ENCODE measurements at regions not wholly inside any gene's neighbourhood (a gene's known extent, or its start where the extent isn't known, plus 50 kb on each side); places are given as distances from the start of the nearest gene placed in this dataset.
A peak's percentile ranks its signal among the peaks of the same experiment; 100 is the strongest.

- H4K20me1 ChIP-seq (ENCODE audit: control insufficient read depth, insufficient read depth), result no peaks in the 10 kb centered on the region
- no peak overlapping the region for H3K9ac ChIP-seq (ENCODE audit: control insufficient read depth, insufficient read depth, low read length)
- FAIRE-seq (peak; percentile 69), DNase-seq (ENCODE audit: low read depth, low spot score) (no peak), ATAC-seq (no peak)
- intact Hi-C loops (cut with micrococcal nuclease; ENCODE audit: unreplicated experiment) (no loop called here), in situ Hi-C loops (cut with MboI) (no loop called here)
- ChIA-PET CTCF (interaction anchor here (1.1 to 1.6 kb wide), 2 partner anchors 11 to 268 kb away, joined by 3 to 4 read pairs; no protein-coding TSS in a partner anchor), POLR2A (no interaction called here), SMC1A (ENCODE audit: uncharacterized antibody, unreplicated experiment) (interaction anchor here (1.0 to 2.5 kb wide), 3 partner anchors 11 to 129 kb away, joined by 3 to 10 read pairs (median 3); no protein-coding TSS in a partner anchor), RAD21 (ENCODE audit: unreplicated experiment) (no interaction called here)
- no peak overlapping the region for H3K4me3 ChIP-seq
- H3K36me3 ChIP-seq (ENCODE audit: control insufficient read depth in 2 of 2, insufficient read depth in 2 of 2, low read length in 1 of 2), result no peaks in the 10 kb centered on the region
- no peaks in the 10 kb centered on the region for H3K27me3 ChIP-seq (replicated peaks in 1 of 2; ENCODE audit: control insufficient read depth in 2 of 2, insufficient read depth in 2 of 2, low read length in 1 of 2)
- H3K9me3 ChIP-seq (replicated peaks; ENCODE audit: control insufficient read depth, insufficient read depth, low read length), result no peaks in the 10 kb centered on the region; the same call in 2 of the 3 replicates
- TF ChIP-seq HSF1 (IDR thresholded peaks at IDR 0.05; ENCODE audit: low read depth, low read length) (no peak), STAT1 (conservative IDR thresholded peaks at IDR 0.05) (no peak), SPI1 (IDR thresholded peaks at IDR 0.05; ENCODE audit: borderline replicate concordance, insufficient read depth, low read depth, low read length) (no peak), ZBTB40 (IDR thresholded peaks at IDR 0.05; ENCODE audit: borderline replicate concordance) (no peak), ASH2L (IDR thresholded peaks at IDR 0.05; ENCODE audit: borderline replicate concordance, low read depth) (no peak), CHD2 (IDR thresholded peaks at IDR 0.05; ENCODE audit: borderline replicate concordance, low read depth, low read length) (no peak), IRF5 (IDR thresholded peaks at IDR 0.05; ENCODE audit: borderline replicate concordance) (no peak), HCFC1 (IDR thresholded peaks at IDR 0.05; ENCODE audit: low read length) (no peak)
- TF ChIP-seq, protein P1, sequence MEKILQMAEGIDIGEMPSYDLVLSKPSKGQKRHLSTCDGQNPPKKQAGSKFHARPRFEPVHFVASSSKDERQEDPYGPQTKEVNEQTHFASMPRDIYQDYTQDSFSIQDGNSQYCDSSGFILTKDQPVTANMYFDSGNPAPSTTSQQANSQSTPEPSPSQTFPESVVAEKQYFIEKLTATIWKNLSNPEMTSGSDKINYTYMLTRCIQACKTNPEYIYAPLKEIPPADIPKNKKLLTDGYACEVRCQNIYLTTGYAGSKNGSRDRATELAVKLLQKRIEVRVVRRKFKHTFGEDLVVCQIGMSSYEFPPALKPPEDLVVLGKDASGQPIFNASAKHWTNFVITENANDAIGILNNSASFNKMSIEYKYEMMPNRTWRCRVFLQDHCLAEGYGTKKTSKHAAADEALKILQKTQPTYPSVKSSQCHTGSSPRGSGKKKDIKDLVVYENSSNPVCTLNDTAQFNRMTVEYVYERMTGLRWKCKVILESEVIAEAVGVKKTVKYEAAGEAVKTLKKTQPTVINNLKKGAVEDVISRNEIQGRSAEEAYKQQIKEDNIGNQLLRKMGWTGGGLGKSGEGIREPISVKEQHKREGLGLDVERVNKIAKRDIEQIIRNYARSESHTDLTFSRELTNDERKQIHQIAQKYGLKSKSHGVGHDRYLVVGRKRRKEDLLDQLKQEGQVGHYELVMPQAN (conservative IDR thresholded peaks at IDR 0.05), result no peak
- TF ChIP-seq, protein P2, sequence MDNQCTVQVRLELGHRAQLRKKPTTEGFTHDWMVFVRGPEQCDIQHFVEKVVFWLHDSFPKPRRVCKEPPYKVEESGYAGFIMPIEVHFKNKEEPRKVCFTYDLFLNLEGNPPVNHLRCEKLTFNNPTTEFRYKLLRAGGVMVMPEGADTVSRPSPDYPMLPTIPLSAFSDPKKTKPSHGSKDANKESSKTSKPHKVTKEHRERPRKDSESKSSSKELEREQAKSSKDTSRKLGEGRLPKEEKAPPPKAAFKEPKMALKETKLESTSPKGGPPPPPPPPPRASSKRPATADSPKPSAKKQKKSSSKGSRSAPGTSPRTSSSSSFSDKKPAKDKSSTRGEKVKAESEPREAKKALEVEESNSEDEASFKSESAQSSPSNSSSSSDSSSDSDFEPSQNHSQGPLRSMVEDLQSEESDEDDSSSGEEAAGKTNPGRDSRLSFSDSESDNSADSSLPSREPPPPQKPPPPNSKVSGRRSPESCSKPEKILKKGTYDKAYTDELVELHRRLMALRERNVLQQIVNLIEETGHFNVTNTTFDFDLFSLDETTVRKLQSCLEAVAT (IDR thresholded peaks at IDR 0.05), result no peak
- no peak overlapping the region for H3K27ac ChIP-seq (ENCODE audit: control insufficient read depth, insufficient read depth)
- H2AFZ ChIP-seq (ENCODE audit: control insufficient read depth, low read depth, low read length), result no peak overlapping the region
- 43% methylated on average over 3 of the region's 3 CpGs for WGBS (ENCODE audit: insufficient coverage, insufficient replicate concordance, low lambda C conversion rate, missing lambda C conversion rate)
- no TSS peak for BruUV-seq (replicated peaks)
- H3K4me2 ChIP-seq (ENCODE audit: control insufficient read depth, insufficient read depth), result no peak overlapping the region
- H3K79me2 ChIP-seq (ENCODE audit: control insufficient read depth, insufficient read depth, low read length), result no peaks in the 10 kb centered on the region
- no peaks in the 10 kb centered on the region for H3K4me1 ChIP-seq (ENCODE audit: control insufficient read depth, insufficient read depth, low read length)
These were observed 351.6 kb upstream of the CNR1 start for GRCh38 chr6:88517737-88518136.
